ENCODE measurements at regions not wholly inside any gene's neighbourhood (a gene's known extent, or its start where the extent isn't known, plus 50 kb on each side); places are given as distances from the start of the nearest gene placed in this dataset.

DNA sequence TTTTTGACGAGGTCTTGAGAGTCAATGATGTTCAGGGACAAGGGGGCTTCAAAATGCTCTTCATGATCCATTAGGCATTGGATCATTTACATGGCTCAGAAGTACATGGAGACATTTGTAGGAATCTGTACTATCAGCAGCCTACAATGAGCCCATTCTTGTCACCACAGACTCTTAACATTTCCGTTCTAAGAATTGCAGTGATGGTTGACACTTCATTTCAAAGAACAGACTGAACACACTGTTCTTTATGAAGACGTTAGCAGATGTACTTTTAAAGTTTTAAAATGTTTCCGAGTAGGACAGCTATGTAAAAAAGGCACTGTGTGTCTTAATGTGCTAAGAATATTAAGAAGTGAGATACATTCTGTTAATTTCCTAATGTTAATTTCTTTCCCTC, 97.3 kb upstream of the GOT2 start:
- no peak overlapping the region for H3K4me3 ChIP-seq (ENCODE audit: low read depth, low read length)
- POLR2A ChIA-PET: no interaction called here
- H3K36me3 ChIP-seq (ENCODE audit: control insufficient read depth, insufficient read depth, low read length): no peaks in the 10 kb centered on the region
- H3K27me3 ChIP-seq (ENCODE audit: control insufficient read depth, insufficient read depth, low read length): no peaks in the 10 kb centered on the region
- CTCF ChIA-PET: interaction anchor here (1.0 kb wide), 1 partner anchor 17 kb away, joined by 3 read pairs; no protein-coding TSS in a partner anchor
- DNase-seq (ENCODE audit: low read depth): no peak
- TF ChIP-seq, protein P1, sequence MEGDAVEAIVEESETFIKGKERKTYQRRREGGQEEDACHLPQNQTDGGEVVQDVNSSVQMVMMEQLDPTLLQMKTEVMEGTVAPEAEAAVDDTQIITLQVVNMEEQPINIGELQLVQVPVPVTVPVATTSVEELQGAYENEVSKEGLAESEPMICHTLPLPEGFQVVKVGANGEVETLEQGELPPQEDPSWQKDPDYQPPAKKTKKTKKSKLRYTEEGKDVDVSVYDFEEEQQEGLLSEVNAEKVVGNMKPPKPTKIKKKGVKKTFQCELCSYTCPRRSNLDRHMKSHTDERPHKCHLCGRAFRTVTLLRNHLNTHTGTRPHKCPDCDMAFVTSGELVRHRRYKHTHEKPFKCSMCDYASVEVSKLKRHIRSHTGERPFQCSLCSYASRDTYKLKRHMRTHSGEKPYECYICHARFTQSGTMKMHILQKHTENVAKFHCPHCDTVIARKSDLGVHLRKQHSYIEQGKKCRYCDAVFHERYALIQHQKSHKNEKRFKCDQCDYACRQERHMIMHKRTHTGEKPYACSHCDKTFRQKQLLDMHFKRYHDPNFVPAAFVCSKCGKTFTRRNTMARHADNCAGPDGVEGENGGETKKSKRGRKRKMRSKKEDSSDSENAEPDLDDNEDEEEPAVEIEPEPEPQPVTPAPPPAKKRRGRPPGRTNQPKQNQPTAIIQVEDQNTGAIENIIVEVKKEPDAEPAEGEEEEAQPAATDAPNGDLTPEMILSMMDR (IDR thresholded peaks at IDR 0.05; ENCODE audit: insufficient read depth, low read depth, low read length): no peak

DNA sequence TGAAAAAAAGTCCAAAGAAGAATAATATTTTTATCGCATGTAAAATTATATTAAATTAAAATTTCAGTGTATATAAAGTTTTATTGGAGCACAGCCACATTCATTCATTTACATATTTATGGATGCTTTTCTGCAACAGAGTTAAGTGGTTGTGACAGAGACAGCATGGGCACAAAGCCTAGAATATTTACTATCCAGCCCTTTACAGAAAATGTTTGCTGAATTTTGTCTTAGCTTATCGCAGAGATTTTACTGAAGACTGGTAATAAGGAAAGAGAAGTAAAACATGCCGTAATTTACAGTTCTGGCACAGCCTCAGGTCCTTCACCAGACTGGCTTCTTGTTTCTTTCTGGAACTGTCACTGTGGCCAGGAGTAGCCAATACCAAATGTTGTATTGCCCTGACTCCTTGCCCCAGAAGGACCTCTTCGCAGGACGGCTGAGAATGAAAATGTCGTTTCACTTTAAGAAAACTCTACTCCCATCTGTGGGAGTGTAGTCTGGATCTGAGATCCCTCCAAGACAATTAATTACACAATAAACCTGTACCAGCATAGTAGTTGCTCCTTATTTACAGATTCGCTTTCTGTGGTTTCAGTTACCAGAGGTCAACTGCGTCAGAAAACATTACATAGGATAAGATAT, 94.9 kb upstream of the GOT2 start:
- H3K4me3 ChIP-seq (ENCODE audit: low read depth, low read length): no peak overlapping the region
- no peaks in the 10 kb centered on the region for H3K27me3 ChIP-seq (ENCODE audit: control insufficient read depth, insufficient read depth, low read length)
- no peak for DNase-seq (ENCODE audit: low read depth)
- no peaks in the 10 kb centered on the region for H3K36me3 ChIP-seq (ENCODE audit: control insufficient read depth, insufficient read depth, low read length)
- POLR2A ChIA-PET: no interaction called here
- CTCF ChIA-PET: no interaction called here
- TF ChIP-seq, protein P1 (IDR thresholded peaks at IDR 0.05; ENCODE audit: insufficient read depth, low read depth, low read length): no peak

DNA sequence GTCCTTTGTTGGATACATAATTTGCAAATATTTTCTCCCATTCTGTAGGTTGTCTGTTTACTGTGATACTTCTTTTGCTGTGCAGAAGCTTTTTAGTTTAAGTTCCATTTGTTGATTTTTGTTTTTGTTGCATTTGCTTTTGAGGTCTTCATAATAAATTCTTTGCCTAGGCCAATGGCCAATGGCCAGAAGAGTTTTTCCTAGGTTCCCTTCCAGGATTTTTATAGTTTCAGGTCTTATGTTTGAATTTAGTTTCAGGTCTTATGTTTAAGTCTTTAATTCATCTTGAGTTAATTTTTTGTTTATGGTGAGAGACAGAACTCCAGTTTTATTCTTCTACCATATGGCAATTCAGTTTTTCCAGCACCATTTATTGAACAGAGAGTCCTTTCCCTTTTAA, 90.1 kb upstream of the GOT2 start:
- CTCF ChIA-PET: no interaction called here
- POLR2A ChIA-PET: no interaction called here
- Histone ChIP-seq H3K4me3 (ENCODE audit: low read depth, low read length) (no peak overlapping the region), H3K36me3 (ENCODE audit: control insufficient read depth, insufficient read depth, low read length) (no peaks in the 10 kb centered on the region), H3K27me3 (ENCODE audit: control insufficient read depth, insufficient read depth, low read length) (no peaks in the 10 kb centered on the region)
- TF ChIP-seq, protein P1 (IDR thresholded peaks at IDR 0.05; ENCODE audit: insufficient read depth, low read depth, low read length): no peak
- no peak for DNase-seq (ENCODE audit: low read depth)

DNA sequence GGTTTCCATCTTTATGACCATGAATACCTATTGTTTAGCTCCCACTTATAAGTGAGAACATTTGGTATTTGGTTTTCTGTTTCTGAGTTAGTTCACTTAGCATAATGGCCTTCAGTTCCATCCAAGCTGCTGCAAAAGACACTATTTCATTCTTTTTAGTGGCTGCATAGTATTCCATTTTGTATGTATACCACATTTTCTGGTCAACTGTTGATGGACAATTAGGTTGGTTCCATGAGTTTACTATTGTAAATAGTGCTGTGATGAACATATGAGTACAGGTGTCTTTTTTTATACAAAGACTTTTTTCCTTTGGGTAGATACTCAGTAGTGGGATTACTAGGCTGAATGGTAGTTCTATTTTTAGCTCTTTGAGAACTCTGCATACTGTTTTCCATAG, 87.8 kb upstream of the GOT2 start:
- no peak overlapping the region for H3K4me3 ChIP-seq (ENCODE audit: low read depth, low read length)
- no peaks in the 10 kb centered on the region for H3K27me3 ChIP-seq (ENCODE audit: control insufficient read depth, insufficient read depth, low read length)
- ChIA-PET POLR2A (no interaction called here), CTCF (no interaction called here)
- H3K36me3 ChIP-seq (ENCODE audit: control insufficient read depth, insufficient read depth, low read length): no peaks in the 10 kb centered on the region
- no peak for DNase-seq (ENCODE audit: low read depth)
- TF ChIP-seq, protein P1 (IDR thresholded peaks at IDR 0.05; ENCODE audit: insufficient read depth, low read depth, low read length): no peak

DNA sequence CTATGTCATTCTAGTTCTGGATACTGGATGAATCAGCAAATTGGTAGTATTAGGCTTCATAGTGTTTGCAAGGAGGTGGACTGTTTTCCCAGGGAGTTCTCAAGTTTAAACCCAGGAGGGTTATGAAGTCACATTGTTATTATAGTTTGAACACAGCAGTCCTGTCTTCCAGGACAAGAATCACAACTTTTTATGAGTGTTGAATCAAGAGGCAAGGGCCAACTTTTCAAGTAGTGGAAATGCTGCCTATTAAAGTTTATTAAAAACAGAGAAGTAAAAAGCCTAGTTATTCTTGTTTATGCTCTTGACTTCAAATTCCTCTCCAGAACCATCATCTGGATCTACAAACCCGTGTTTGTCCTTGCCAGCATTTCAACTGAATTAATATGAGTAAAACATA, 86.3 kb upstream of the GOT2 start:
- POLR2A ChIA-PET: no interaction called here
- Histone ChIP-seq H3K36me3 (ENCODE audit: control insufficient read depth, insufficient read depth, low read length) (no peaks in the 10 kb centered on the region), H3K4me3 (ENCODE audit: low read depth, low read length) (no peak overlapping the region), H3K27me3 (ENCODE audit: control insufficient read depth, insufficient read depth, low read length) (no peaks in the 10 kb centered on the region)
- peak; percentile 14 for DNase-seq (ENCODE audit: low read depth)
- TF ChIP-seq, protein P1 (IDR thresholded peaks at IDR 0.05; ENCODE audit: insufficient read depth, low read depth, low read length): no peak
- CTCF ChIA-PET: no interaction called here

All from BJ (cell line).